ENCODE measurements at regions not wholly inside any gene's neighbourhood (a gene's known extent, or its start where the extent isn't known, plus 50 kb on each side); places are given as distances from the start of the nearest gene placed in this dataset.
"Not testable (repeated sequence)": the region's sequence is repeated elsewhere in the genome, so short reads cannot be mapped to it uniquely, and the experiment has no call there.

GRCh38 chr22:45061332-45061731 lies 51.5 kb upstream of the PHF21B start:
- in situ Hi-C loops (cut with HindIII; ENCODE audit: low sequenced_read_pairs): no loop called here

GRCh38 chr22:45064313-45065278 lies 54.8 kb upstream of the PHF21B start:
- no peak for DNase-seq (ENCODE audit: low spot score)
- in situ Hi-C loops (cut with HindIII; ENCODE audit: low sequenced_read_pairs): no loop called here

More at GRCh38 chr22:45061332-45061731, 51.5 kb upstream of the PHF21B start:
- DNase-seq (ENCODE audit: low spot score): no peak

- in situ Hi-C loops (cut with HindIII; ENCODE audit: low sequenced_read_pairs): no loop called here
- no peak for DNase-seq (ENCODE audit: low spot score)
Observed at GRCh38 chr22:45065726-45066125, 55.9 kb upstream of the PHF21B start.

GRCh38 chr22:45067731-45068130 lies 57.9 kb upstream of the PHF21B start:
- DNase-seq (ENCODE audit: low spot score): no peak
- in situ Hi-C loops (cut with HindIII; ENCODE audit: low sequenced_read_pairs): no loop called here

- no peak for DNase-seq (ENCODE audit: low spot score)
- in situ Hi-C loops (cut with HindIII; ENCODE audit: low sequenced_read_pairs): no loop called here
Observed at GRCh38 chr22:45069925-45070324, 60.1 kb upstream of the PHF21B start.

GRCh38 chr22:45071618-45072017 lies 61.8 kb upstream of the PHF21B start:
- in situ Hi-C loops (cut with HindIII; ENCODE audit: low sequenced_read_pairs): no loop called here
- no peak for DNase-seq (ENCODE audit: low spot score)

- no peak for DNase-seq (ENCODE audit: low spot score)
Observed at GRCh38 chr22:45072322-45072903, 62.6 kb upstream of the PHF21B start.

GRCh38 chr22:45073064-45073463 lies 63.3 kb upstream of the PHF21B start:
- DNase-seq (ENCODE audit: low spot score): no peak
- in situ Hi-C loops (cut with HindIII; ENCODE audit: low sequenced_read_pairs): no loop called here

More at GRCh38 chr22:45072322-45072903, 62.6 kb upstream of the PHF21B start:
- in situ Hi-C loops (cut with HindIII; ENCODE audit: low sequenced_read_pairs): no loop called here

GRCh38 chr22:45077286-45077685 lies 67.5 kb upstream of the PHF21B start:
- DNase-seq (ENCODE audit: low spot score): no peak
- in situ Hi-C loops (cut with HindIII; ENCODE audit: low sequenced_read_pairs): no loop called here

GRCh38 chr22:45077826-45078334 lies 68.1 kb upstream of the PHF21B start:
- in situ Hi-C loops (cut with HindIII; ENCODE audit: low sequenced_read_pairs): no loop called here

GRCh38 chr22:45082795-45083194 lies 73.0 kb upstream of the PHF21B start:
- in situ Hi-C loops (cut with HindIII; ENCODE audit: low sequenced_read_pairs): no loop called here

More at GRCh38 chr22:45077826-45078334, 68.1 kb upstream of the PHF21B start:
- DNase-seq (ENCODE audit: low spot score): no peak

GRCh38 chr22:45083659-45084305 lies 74.0 kb upstream of the PHF21B start:
- no peak for DNase-seq (ENCODE audit: low spot score)
- in situ Hi-C loops (cut with HindIII; ENCODE audit: low sequenced_read_pairs): no loop called here

More at GRCh38 chr22:45082795-45083194, 73.0 kb upstream of the PHF21B start:
- no peak for DNase-seq (ENCODE audit: low spot score)

- DNase-seq (ENCODE audit: low spot score): no peak
- in situ Hi-C loops (cut with HindIII; ENCODE audit: low sequenced_read_pairs): no loop called here
Observed at GRCh38 chr22:45084400-45084920, 74.7 kb upstream of the PHF21B start.

GRCh38 chr22:45087802-45088201 lies 75.9 kb upstream of the NUP50 start:
- in situ Hi-C loops (cut with HindIII; ENCODE audit: low sequenced_read_pairs): no loop called here
- no peak for DNase-seq (ENCODE audit: low spot score)

GRCh38 chr22:45088576-45088975 lies 75.1 kb upstream of the NUP50 start:
- DNase-seq (ENCODE audit: low spot score): no peak
- in situ Hi-C loops (cut with HindIII; ENCODE audit: low sequenced_read_pairs): no loop called here

- DNase-seq (ENCODE audit: low spot score): no peak
- in situ Hi-C loops (cut with HindIII; ENCODE audit: low sequenced_read_pairs): no loop called here
Observed at GRCh38 chr22:45090497-45090910, 73.2 kb upstream of the NUP50 start.

- in situ Hi-C loops (cut with HindIII; ENCODE audit: low sequenced_read_pairs): no loop called here
- no peak for DNase-seq (ENCODE audit: low spot score)
Observed at GRCh38 chr22:45091254-45091854, 72.4 kb upstream of the NUP50 start.

GRCh38 chr22:45091875-45092274 lies 71.8 kb upstream of the NUP50 start:
- DNase-seq (ENCODE audit: low spot score); in situ Hi-C loops (cut with HindIII; ENCODE audit: low sequenced_read_pairs): not testable (repeated sequence)

- in situ Hi-C loops (cut with HindIII; ENCODE audit: low sequenced_read_pairs): no loop called here
- DNase-seq (ENCODE audit: low spot score): no peak
Observed at GRCh38 chr22:45092644-45093043, 71.1 kb upstream of the NUP50 start.
